ENCODE measurements at regions not wholly inside any gene's neighbourhood (a gene's known extent, or its start where the extent isn't known, plus 50 kb on each side); places are given as distances from the start of the nearest gene placed in this dataset.
"Not testable (repeated sequence)": the region's sequence is repeated elsewhere in the genome, so short reads cannot be mapped to it uniquely, and the experiment has no call there.

GRCh38 chr14:57150449-57150848 is 118.3 kb downstream of the EXOC5 start:
- DNase-seq (ENCODE audit: low spot score) (no peak), FAIRE-seq (no peak)

GRCh38 chr14:57139173-57139572 is 129.5 kb downstream of the EXOC5 start:
- DNase-seq (ENCODE audit: low spot score) (no peak), FAIRE-seq (no peak)

GRCh38 chr14:57136669-57137328 is 131.9 kb downstream of the EXOC5 start:
- FAIRE-seq = no peak
- no peak for DNase-seq (ENCODE audit: low spot score)

- DNase-seq (ENCODE audit: low spot score); FAIRE-seq: not testable (repeated sequence)
These were observed 140.9 kb downstream of the EXOC5 start for GRCh38 chr14:57127809-57128208.

- DNase-seq (ENCODE audit: low spot score) (no peak), FAIRE-seq (no peak)
These were observed 146.6 kb downstream of the EXOC5 start for GRCh38 chr14:57122129-57122528.

GRCh38 chr14:57112072-57112807 is 156.5 kb downstream of the EXOC5 start:
- not testable (repeated sequence) for FAIRE-seq; DNase-seq (ENCODE audit: low spot score)

GRCh38 chr14:57110411-57110810 is 158.3 kb downstream of the EXOC5 start:
- DNase-seq (ENCODE audit: low spot score) = not testable (repeated sequence)

GRCh38 chr14:57091030-57091608 is 177.6 kb downstream of the EXOC5 start:
- FAIRE-seq (no peak), DNase-seq (ENCODE audit: low spot score) (no peak)

More at GRCh38 chr14:57110411-57110810, 158.3 kb downstream of the EXOC5 start:
- not testable (repeated sequence) for FAIRE-seq

- no peak for FAIRE-seq
- no peak for DNase-seq (ENCODE audit: low spot score)
These were observed 178.8 kb downstream of the EXOC5 start for GRCh38 chr14:57089901-57090300.

GRCh38 chr14:57087841-57088240 is 180.9 kb downstream of the EXOC5 start:
- DNase-seq (ENCODE audit: low spot score) (no peak), FAIRE-seq (peak; percentile 46)

GRCh38 chr14:57086271-57087162 is 182.2 kb downstream of the EXOC5 start:
- no peak for FAIRE-seq
- no peak for DNase-seq (ENCODE audit: low spot score)

GRCh38 chr14:57085801-57086200 is 182.9 kb downstream of the EXOC5 start:
- peak; percentile 32 for DNase-seq (ENCODE audit: low spot score)
- FAIRE-seq = peak; percentile 89

- DNase-seq (ENCODE audit: low spot score) (no peak), FAIRE-seq (no peak)
These were observed 183.7 kb downstream of the EXOC5 start for GRCh38 chr14:57085043-57085442.

GRCh38 chr14:57080691-57081090 is 188.0 kb downstream of the EXOC5 start:
- DNase-seq (ENCODE audit: low spot score) = no peak

GRCh38 chr14:57078054-57078453 is 190.7 kb downstream of the EXOC5 start:
- FAIRE-seq = no peak
- DNase-seq (ENCODE audit: low spot score) = no peak

More at GRCh38 chr14:57080691-57081090, 188.0 kb downstream of the EXOC5 start:
- no peak for FAIRE-seq

- DNase-seq (ENCODE audit: low spot score) (no peak), FAIRE-seq (peak; percentile 44)
These were observed 194.7 kb downstream of the EXOC5 start for GRCh38 chr14:57073986-57074385.

GRCh38 chr14:57071639-57072038 is 197.1 kb downstream of the EXOC5 start:
- DNase-seq (ENCODE audit: low spot score) (no peak), FAIRE-seq (no peak)

GRCh38 chr14:57069702-57070101 is 199.0 kb downstream of the EXOC5 start:
- no peak for DNase-seq (ENCODE audit: low spot score)
- FAIRE-seq = peak; percentile 74

GRCh38 chr14:57068511-57068910 is 200.2 kb downstream of the EXOC5 start:
- DNase-seq (ENCODE audit: low spot score) (no peak), FAIRE-seq (no peak)

- DNase-seq (ENCODE audit: low spot score) = peak; percentile 63
- FAIRE-seq = peak; percentile 30
These were observed 201.7 kb downstream of the EXOC5 start for GRCh38 chr14:57066887-57067513.

- DNase-seq (ENCODE audit: low spot score) = no peak
- FAIRE-seq = no peak
These were observed 202.2 kb downstream of the EXOC5 start for GRCh38 chr14:57066463-57066862.

Data from urothelium cell line (cell line).